Neural progenitor cell (in vitro differentiated cells): ENCODE measurements at regions not wholly inside any gene's neighbourhood (a gene's known extent, or its start where the extent isn't known, plus 50 kb on each side); places are given as distances from the start of the nearest gene placed in this dataset.
"Not testable (repeated sequence)": the region's sequence is repeated elsewhere in the genome, so short reads cannot be mapped to it uniquely, and the experiment has no call there.

Experiments used
- DNase-seq: peaks from one replicate; pipeline ENCODE4 v3.0.0-alpha.2; 2016; ENCODE audit warnings: low spot score
- H2AFZ ChIP-seq: fragments of 200-600 bp; sonication (generic); replicated peaks from 2 replicates; pipeline ENCODE4 v1.6.1; 2016; ENCODE audit warnings: antibody characterized with exemption
- H3F3A ChIP-seq: fragments of 200-600 bp; sonication (generic); 2 replicates; pipeline ENCODE4 v1.6.1; 2016; ENCODE audit warnings: antibody characterized with exemption, low read depth
- H3K27ac ChIP-seq: fragments of 200-600 bp; sonication (generic); 2 replicates; pipeline ENCODE4 v1.5.1; 2016; ENCODE audit warnings: mild to moderate bottlenecking
- H3K27me3 ChIP-seq: fragments of 200-600 bp; sonication (generic); 2 replicates; pipeline ENCODE4 v1.6.1; 2016; ENCODE audit warnings: mild to moderate bottlenecking, moderate library complexity
- H3K36me3 ChIP-seq: fragments of 200-600 bp; sonication (generic); 2 replicates; pipeline ENCODE4 v1.5.1; 2016
- H3K4me1 ChIP-seq: fragments of 200-600 bp; sonication (generic); 2 replicates; pipeline ENCODE4 v1.6.1; 2016; ENCODE audit warnings: mixed run types
- H3K4me2 ChIP-seq: fragments of 200-600 bp; sonication (generic); 2 replicates; pipeline ENCODE4 v1.6.1; 2016
- H3K4me3 ChIP-seq: fragments of 200-600 bp; sonication (generic); 2 replicates; pipeline ENCODE4 v1.5.1; 2016
- H3K79me2 ChIP-seq: fragments of 200-600 bp; sonication (generic); 2 replicates; pipeline ENCODE4 v1.6.1; 2016; ENCODE audit warnings: low read depth
- H3K9ac ChIP-seq: fragments of 200-600 bp; sonication (generic); 2 replicates; pipeline ENCODE4 v1.6.1; 2016
- H3K9me3 ChIP-seq: fragments of 200-600 bp; sonication (generic); 2 replicates; pipeline ENCODE4 v1.5.1; 2016; ENCODE audit warnings: low read depth
- H4K20me1 ChIP-seq: fragments of 200-600 bp; sonication (generic); 2 replicates; pipeline ENCODE4 v1.6.1; 2016; ENCODE audit warnings: low read depth
- H3K27ac Mint-ChIP-seq: 3 replicates; pipeline ENCODE4 v1.8.0; 2021; ENCODE audit warnings: mixed read lengths
- H3K27me3 Mint-ChIP-seq: 2 replicates; pipeline ENCODE4 v1.8.0; 2022; ENCODE audit warnings: low read depth, mild to moderate bottlenecking, inconsistent platforms, moderate library complexity, mixed read lengths; ENCODE audit not compliant: insufficient read depth
- H3K36me3 Mint-ChIP-seq: 3 replicates; pipeline ENCODE4 v1.8.0; 2021; ENCODE audit warnings: mixed read lengths
- H3K4me1 Mint-ChIP-seq: 3 replicates; pipeline ENCODE4 v1.8.0; 2021; ENCODE audit warnings: mixed read lengths
- H3K4me3 Mint-ChIP-seq: 3 replicates; pipeline ENCODE4 v1.8.0; 2021; ENCODE audit warnings: mild to moderate bottlenecking, moderate library complexity, mixed read lengths
- H3K9me3 Mint-ChIP-seq: 3 replicates; pipeline ENCODE4 v1.8.0; 2020; ENCODE audit warnings: mixed read lengths
- EZH2 ChIP-seq: fragments of 200-600 bp; sonication (generic); IDR thresholded peaks from 2 replicates; pipeline ENCODE4 v1.6.1; 2017; ENCODE audit warnings: antibody characterized with exemption, mild to moderate bottlenecking, moderate library complexity
- EZH2phosphoT487 ChIP-seq: fragments of 200-600 bp; sonication (generic); IDR thresholded peaks from 2 replicates; pipeline ENCODE4 v1.6.1; 2017; ENCODE audit warnings: antibody characterized with exemption
- TF ChIP-seq, protein P1 (sequence below): fragments of 200-600 bp; sonication (generic); IDR thresholded peaks from 2 replicates; pipeline ENCODE4 v1.5.1; 2017; ENCODE audit warnings: antibody characterized with exemption, mild to moderate bottlenecking

GRCh38 chr12:104906695-104907094 lies 51.4 kb downstream of the SLC41A2 start:
- Mint-ChIP-seq H3K36me3 (no peaks in the 10 kb centered on the region), H3K9me3 (no peaks in the 10 kb centered on the region), H3K27me3 (no peaks in the 10 kb centered on the region), H3K4me1 (no peaks in the 10 kb centered on the region), H3K27ac (no peak overlapping the region), H3K4me3 (no peak overlapping the region)
- Histone ChIP-seq H3K27me3 (no peaks in the 10 kb centered on the region), H3F3A (no peaks in the 10 kb centered on the region), H3K4me3 (no peak overlapping the region), H3K27ac (no peak overlapping the region), H3K9ac (no peak overlapping the region), H2AFZ (no peak overlapping the region), H3K79me2 (no peaks in the 10 kb centered on the region), H3K36me3 (no peaks in the 10 kb centered on the region), H3K4me2 (no peak overlapping the region), H3K4me1 (no peaks in the 10 kb centered on the region), H3K9me3 (no peaks in the 10 kb centered on the region), H4K20me1 (no peaks in the 10 kb centered on the region)
- TF ChIP-seq, protein P1, sequence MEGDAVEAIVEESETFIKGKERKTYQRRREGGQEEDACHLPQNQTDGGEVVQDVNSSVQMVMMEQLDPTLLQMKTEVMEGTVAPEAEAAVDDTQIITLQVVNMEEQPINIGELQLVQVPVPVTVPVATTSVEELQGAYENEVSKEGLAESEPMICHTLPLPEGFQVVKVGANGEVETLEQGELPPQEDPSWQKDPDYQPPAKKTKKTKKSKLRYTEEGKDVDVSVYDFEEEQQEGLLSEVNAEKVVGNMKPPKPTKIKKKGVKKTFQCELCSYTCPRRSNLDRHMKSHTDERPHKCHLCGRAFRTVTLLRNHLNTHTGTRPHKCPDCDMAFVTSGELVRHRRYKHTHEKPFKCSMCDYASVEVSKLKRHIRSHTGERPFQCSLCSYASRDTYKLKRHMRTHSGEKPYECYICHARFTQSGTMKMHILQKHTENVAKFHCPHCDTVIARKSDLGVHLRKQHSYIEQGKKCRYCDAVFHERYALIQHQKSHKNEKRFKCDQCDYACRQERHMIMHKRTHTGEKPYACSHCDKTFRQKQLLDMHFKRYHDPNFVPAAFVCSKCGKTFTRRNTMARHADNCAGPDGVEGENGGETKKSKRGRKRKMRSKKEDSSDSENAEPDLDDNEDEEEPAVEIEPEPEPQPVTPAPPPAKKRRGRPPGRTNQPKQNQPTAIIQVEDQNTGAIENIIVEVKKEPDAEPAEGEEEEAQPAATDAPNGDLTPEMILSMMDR: no peak
- TF ChIP-seq EZH2phosphoT487: no peak
- no peak for TF ChIP-seq EZH2
- no peak for DNase-seq

GRCh38 chr12:104905446-104905845 lies 52.6 kb downstream of the SLC41A2 start:
- not testable (repeated sequence) for H3K4me3 Mint-ChIP-seq, H3K9me3 ChIP-seq, H3K4me3 ChIP-seq, H3K36me3 Mint-ChIP-seq, H3K9ac ChIP-seq, H2AFZ ChIP-seq, H3K27ac Mint-ChIP-seq, H3F3A ChIP-seq, H3K36me3 ChIP-seq, H3K27me3 ChIP-seq, H3K9me3 Mint-ChIP-seq, H3K27ac ChIP-seq, H3K4me2 ChIP-seq, H3K4me1 ChIP-seq, H4K20me1 ChIP-seq, H3K4me1 Mint-ChIP-seq, H3K27me3 Mint-ChIP-seq, H3K79me2 ChIP-seq, DNase-seq

DNA sequence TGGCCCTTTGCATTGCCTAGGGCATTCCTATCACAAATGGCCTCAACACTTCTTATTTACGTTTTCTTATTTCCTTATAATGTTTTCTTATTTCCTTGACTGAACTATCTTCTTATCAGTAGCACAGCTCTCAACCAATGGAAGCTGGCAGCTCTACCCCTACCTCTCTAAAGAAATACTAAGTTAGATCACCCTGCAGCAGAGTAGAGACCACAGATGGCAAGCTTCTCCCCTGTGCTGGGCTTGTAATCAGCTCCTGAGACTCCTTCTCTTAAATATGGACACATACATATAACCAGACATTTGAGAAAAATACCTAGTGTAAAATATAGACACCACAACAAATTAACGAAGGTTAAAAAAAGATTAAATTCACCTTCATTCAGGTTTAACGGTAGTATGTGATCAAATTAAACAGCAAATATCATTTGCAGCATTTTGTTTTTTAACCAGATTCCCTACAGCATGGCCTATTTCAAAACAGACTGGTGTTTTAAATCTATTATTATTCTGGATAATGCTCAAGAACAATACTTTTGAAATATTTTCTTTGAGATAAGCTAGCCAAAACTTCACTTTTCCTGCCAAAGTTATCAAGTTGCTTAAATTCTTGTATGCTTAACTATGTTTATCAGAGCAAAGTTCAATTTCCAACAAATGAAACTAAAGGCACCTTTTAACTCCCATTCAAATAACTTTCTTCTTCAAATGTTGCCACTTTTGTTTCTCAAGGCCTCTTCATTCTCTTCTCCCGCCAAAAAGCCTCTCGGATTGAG lies 54.3 kb downstream of the SLC41A2 start:
- no peak overlapping the region for H3K4me3 ChIP-seq
- H3K27ac Mint-ChIP-seq: no peak overlapping the region

DNA sequence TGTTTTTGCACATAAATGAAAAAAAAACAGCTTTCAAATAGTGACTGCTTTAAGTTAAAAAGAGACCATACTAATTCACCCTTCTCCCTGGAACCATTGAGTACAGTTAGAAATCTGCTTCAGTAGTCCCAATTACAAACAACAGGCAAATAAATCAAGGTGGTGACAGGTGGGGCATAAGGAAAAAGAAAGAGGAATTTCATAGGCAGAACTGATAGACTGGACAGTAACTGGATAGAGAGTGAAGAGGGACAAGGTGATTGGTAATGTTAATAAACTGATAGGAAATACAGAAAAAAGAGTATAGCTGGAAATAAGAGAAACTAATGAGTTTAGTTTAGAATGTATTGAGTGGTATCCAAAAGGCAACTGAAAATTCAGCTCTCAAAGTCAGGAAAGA lies 56.0 kb downstream of the SLC41A2 start:
- H3K27me3 ChIP-seq: no peaks in the 10 kb centered on the region
- H3K4me1 ChIP-seq: no peaks in the 10 kb centered on the region
- DNase-seq: no peak
- H3K27ac Mint-ChIP-seq: no peak overlapping the region
- no peaks in the 10 kb centered on the region for H3F3A ChIP-seq
- no peaks in the 10 kb centered on the region for H4K20me1 ChIP-seq
- no peak overlapping the region for H2AFZ ChIP-seq
- no peaks in the 10 kb centered on the region for H3K27me3 Mint-ChIP-seq
- TF ChIP-seq EZH2: no peak
- TF ChIP-seq, protein P1: no peak
- H3K4me2 ChIP-seq: no peak overlapping the region
- H3K4me3 ChIP-seq: no peak overlapping the region
- no peak overlapping the region for H3K4me3 Mint-ChIP-seq
- no peaks in the 10 kb centered on the region for H3K9me3 ChIP-seq
- peaks cover 5% of the 10 kb centered on the region for H3K9me3 Mint-ChIP-seq
- H3K27ac ChIP-seq: no peak overlapping the region
- H3K9ac ChIP-seq: no peak overlapping the region
- H3K36me3 Mint-ChIP-seq: no peaks in the 10 kb centered on the region
- H3K36me3 ChIP-seq: no peaks in the 10 kb centered on the region
- no peaks in the 10 kb centered on the region for H3K4me1 Mint-ChIP-seq
- H3K79me2 ChIP-seq: no peaks in the 10 kb centered on the region

More for the DNA sequence above, 54.3 kb downstream of the SLC41A2 start:
- H3K4me3 Mint-ChIP-seq: no peak overlapping the region
- no peak overlapping the region for H3K27ac ChIP-seq
- H3K27me3 ChIP-seq: no peaks in the 10 kb centered on the region
- H3K9ac ChIP-seq: no peak overlapping the region
- no peaks in the 10 kb centered on the region for H3K79me2 ChIP-seq
- no peak overlapping the region for H2AFZ ChIP-seq
- no peaks in the 10 kb centered on the region for H3K36me3 ChIP-seq
- no peaks in the 10 kb centered on the region for H3K4me1 Mint-ChIP-seq
- no peaks in the 10 kb centered on the region for H3F3A ChIP-seq
- no peaks in the 10 kb centered on the region for H3K9me3 ChIP-seq
- H3K4me2 ChIP-seq: no peak overlapping the region
- no peak for DNase-seq
- H3K27me3 Mint-ChIP-seq: no peaks in the 10 kb centered on the region
- H4K20me1 ChIP-seq: no peaks in the 10 kb centered on the region
- H3K9me3 Mint-ChIP-seq: peaks cover 3% of the 10 kb centered on the region
- H3K4me1 ChIP-seq: no peaks in the 10 kb centered on the region
- no peak for TF ChIP-seq EZH2phosphoT487
- TF ChIP-seq, protein P1: no peak
- no peak for TF ChIP-seq EZH2
- no peaks in the 10 kb centered on the region for H3K36me3 Mint-ChIP-seq
